ENCODE measurements at regions not wholly inside any gene's neighbourhood (a gene's known extent, or its start where the extent isn't known, plus 50 kb on each side); places are given as distances from the start of the nearest gene placed in this dataset.

DNA sequence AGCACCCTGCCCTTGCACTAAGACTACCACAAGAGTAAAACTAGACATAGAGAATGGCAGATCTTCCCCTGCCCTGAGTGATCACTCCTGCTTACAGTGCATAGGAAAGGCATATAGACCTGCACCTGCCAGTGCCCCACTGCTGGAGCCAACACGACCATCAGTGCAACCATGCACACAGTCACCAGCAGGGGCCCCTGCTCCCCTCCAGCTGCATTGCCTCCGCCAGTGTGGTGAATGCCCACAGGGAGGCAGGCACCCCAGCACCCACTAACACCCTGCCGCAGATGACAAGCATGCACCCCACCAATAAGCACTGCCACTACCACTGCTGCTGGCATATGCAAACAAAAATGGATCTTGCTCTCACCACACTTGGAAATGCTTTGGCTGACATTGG lies 478.8 kb downstream of the ADCYAP1 start:
- TF ChIP-seq, protein P1, sequence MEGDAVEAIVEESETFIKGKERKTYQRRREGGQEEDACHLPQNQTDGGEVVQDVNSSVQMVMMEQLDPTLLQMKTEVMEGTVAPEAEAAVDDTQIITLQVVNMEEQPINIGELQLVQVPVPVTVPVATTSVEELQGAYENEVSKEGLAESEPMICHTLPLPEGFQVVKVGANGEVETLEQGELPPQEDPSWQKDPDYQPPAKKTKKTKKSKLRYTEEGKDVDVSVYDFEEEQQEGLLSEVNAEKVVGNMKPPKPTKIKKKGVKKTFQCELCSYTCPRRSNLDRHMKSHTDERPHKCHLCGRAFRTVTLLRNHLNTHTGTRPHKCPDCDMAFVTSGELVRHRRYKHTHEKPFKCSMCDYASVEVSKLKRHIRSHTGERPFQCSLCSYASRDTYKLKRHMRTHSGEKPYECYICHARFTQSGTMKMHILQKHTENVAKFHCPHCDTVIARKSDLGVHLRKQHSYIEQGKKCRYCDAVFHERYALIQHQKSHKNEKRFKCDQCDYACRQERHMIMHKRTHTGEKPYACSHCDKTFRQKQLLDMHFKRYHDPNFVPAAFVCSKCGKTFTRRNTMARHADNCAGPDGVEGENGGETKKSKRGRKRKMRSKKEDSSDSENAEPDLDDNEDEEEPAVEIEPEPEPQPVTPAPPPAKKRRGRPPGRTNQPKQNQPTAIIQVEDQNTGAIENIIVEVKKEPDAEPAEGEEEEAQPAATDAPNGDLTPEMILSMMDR (IDR thresholded peaks at IDR 0.05) = no peak
- no peak for TF ChIP-seq ZFX (IDR thresholded peaks at IDR 0.05; ENCODE audit: borderline replicate concordance)

Data from 22Rv1 (cell line).